ENCODE measurements at regions not wholly inside any gene's neighbourhood (a gene's known extent, or its start where the extent isn't known, plus 50 kb on each side); places are given as distances from the start of the nearest gene placed in this dataset.

DNA sequence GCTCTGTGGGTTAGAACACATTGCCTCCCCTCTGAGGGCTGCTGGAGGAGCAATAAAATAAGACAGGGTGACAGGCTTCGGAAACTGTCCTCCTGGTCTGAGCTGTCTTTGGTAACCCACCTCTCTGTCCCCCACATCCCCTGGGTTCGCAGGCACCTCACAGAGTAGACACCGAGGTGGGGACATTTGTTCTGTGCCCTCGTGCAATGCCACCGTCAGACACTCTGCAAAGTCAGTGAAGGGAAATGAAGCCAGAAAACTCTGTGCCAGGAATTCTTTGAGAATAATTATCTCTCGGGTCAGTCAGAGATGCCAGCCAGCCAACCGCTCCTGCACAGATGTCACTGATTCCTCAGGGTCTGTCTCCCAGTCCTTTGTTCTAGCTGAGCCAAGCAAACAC lies 493.6 kb downstream of the FOXO1 start:
- no peak for ATAC-seq

GRCh38 chr13:40175639-40176038 lies 490.8 kb downstream of the FOXO1 start:
- no peak for ATAC-seq

DNA sequence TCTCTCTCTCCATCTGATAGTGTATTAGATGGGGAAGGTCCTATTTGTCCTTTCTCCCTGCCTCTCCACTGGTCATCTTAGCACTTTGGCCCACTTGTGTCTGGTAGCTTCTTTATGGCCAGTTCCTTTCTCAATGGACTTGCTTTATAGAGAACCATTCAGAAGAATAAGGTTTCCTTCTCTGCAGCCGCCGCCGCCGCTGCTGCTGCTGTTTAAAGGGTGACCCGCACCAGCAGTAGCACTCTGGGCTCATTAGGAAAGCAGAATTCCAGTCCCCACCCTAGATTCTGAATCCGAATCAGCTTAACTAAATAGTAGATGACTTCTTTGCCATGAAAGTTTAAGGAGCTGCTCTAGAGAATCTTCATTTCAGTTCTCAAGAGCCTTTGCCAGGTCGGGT lies 490.2 kb downstream of the FOXO1 start:
- no peak for ATAC-seq

DNA sequence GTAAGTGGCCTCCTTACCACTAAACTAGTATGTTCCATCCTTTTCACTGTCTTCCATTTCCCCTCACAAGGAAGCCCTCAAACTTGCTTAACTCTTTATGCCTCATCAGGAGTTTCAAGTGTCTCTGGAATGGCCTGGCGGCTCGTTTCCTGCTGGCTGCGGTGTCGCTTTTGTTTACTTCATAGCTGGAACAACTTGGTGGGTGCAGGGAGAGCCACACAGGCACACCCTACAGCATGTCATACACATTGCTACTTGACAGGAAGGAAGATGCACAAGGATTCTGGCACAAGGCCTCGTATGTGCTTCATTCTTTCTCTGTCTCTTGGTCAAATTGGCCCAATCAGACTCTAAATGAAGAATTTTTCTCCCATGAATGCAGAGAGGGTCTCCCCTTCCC lies 488.3 kb downstream of the FOXO1 start:
- ATAC-seq = no peak

DNA sequence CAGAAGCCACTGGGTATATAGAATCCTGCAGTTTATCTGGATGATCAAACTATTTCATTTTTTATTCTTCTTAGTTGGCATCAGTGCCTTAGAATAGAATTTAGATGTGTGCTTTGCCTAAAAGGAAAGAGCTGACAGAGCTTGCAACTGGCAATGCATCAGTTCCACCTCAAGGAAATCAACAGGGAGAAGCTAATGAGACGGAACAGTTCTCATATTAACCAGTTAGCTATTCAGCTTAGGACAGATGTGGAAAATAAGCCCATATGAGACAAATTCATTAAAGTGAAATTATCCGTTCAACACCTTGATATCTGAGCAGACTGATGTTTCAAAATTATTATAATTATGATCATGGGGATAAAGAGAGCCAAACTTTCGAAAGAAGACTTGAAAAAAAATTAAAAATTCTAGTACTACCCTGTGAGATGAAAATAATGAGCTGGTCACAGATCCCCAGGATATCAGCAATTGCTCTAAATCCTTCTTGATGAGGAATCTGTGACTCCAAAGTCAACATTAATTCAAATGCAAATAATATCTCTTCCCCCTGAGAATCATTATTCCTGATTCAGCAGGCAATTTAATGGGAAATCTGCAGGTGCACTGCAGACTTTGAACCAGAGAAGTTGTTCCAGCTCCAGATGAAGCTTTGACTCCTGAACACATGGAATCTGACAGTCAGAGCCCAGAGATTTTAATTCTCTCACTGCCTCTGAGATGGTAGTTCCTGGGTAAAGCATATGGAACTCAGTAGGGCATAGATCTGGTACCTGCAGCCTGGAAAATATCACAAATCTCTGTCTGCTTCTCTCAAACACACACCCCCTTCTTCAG lies 486.8 kb downstream of the FOXO1 start:
- no peak for ATAC-seq

DNA sequence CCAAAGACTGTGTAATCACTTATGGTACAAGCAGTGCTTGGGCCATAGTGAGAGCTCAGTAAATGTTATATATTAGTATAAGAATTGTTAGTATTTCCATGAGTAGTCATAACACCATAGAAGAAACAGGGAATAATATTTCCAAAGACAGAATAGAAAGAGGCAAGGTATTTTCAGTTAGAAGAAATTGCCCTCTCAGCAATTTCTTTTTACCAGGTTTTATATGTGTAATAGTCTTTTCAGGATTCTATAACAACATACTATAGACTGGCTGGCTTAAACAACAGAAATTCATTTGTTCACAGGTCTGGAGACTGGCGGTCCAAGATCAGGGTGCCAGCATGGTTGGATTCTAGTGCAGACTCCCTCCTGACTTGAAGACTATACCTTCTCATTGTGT lies 485.7 kb downstream of the FOXO1 start:
- no peak for ATAC-seq

- ATAC-seq = peak; percentile 17
These were observed 485.1 kb downstream of the FOXO1 start for GRCh38 chr13:40181203-40181845.

GRCh38 chr13:40182591-40182990 lies 483.9 kb downstream of the FOXO1 start:
- ATAC-seq = no peak

DNA sequence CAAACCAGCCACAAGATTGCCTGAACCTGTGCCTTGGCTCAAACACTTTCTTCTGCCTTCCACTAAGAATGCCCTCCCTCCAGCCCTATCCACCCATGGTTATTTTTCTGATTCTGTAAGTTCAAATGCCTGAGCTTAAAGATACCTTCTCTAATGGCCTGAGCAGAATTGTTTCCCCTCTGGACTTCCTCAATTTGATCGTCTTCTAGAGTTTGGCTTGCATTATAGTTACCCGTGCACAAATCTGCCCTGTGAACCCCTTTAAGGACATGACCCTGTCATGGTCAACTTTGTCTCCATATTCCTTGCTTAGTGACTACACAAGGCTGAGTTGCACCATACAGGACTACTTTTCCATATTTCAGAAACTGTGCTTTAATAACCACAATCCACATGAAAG lies 481.0 kb downstream of the FOXO1 start:
- no peak for ATAC-seq

- ATAC-seq = no peak
These were observed 480.4 kb downstream of the FOXO1 start for GRCh38 chr13:40186041-40186440.

DNA sequence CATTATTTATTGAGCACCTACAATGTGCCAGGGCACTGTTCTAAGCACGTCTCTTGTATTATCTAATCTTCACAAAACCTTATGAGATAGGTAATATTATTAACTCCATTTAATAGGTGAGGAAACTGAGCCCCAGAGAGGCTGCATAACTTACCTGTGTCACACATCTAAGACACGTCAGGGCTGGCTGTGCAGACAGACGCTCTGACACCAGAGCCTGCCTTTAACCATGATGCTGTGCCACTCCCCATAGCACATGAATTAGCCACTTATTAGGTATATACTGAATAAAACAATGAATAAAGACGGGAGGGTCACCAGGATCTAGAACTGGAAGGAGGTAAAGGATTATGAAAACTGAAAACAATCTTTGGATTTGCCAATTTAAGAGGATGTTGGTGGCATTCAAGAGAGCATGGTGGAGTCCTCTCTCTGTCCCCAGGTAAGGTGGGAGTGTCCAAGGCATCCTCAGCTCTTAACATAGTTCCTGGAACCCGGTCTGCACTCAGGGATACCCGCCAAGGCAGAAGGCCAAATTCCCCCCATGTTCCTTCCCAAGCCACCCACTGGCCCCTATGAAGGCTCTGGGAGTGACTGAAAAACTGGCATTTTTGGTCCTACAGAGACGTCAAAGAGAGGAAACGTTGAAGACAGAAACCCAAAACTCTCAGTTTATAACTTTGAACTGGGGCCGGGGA lies 479.7 kb downstream of the FOXO1 start:
- no peak for ATAC-seq

- ATAC-seq = no peak
These were observed 479.1 kb downstream of the FOXO1 start for GRCh38 chr13:40187324-40187795.

GRCh38 chr13:40187841-40188591 lies 478.4 kb downstream of the FOXO1 start:
- ATAC-seq = no peak

GRCh38 chr13:40189426-40189825 lies 477.0 kb downstream of the FOXO1 start:
- ATAC-seq = no peak

- no peak for ATAC-seq
These were observed 476.4 kb downstream of the FOXO1 start for GRCh38 chr13:40189898-40190630.

DNA sequence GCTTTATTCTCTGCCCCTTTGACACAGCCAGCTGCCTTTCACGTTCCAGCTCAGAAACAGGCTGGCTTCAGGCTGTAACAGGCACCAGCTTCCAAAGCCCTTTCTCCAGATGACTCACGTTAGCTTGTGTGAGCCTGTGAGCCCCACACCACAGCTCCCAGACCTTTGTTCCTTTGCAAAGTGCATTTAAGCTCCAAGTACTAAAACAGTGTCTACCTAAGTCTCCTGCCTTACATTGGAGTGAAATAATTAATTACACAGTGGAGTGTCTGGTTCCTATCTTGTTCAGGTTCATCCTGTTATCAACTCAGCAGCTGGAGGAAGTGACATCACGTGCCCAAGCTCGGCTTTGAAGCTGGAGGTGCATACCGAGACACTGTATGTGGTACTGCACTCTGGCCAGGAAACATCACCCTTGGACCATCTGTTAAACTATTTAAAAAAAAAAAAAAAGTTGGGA lies 475.8 kb downstream of the FOXO1 start:
- peak; percentile 95 for ATAC-seq

- no peak for ATAC-seq
These were observed 475.1 kb downstream of the FOXO1 start for GRCh38 chr13:40191186-40191980.

- no peak for ATAC-seq
These were observed 474.0 kb downstream of the FOXO1 start for GRCh38 chr13:40192452-40192851.

GRCh38 chr13:40192858-40193257 lies 473.6 kb downstream of the FOXO1 start:
- ATAC-seq = no peak

- ATAC-seq = no peak
These were observed 472.9 kb downstream of the FOXO1 start for GRCh38 chr13:40193286-40194223.

All from esophagus mucosa (tissue), 1 donor.